Medulla oblongata (tissue), 1 donor: ENCODE measurements at regions not wholly inside any gene's neighbourhood (a gene's known extent, or its start where the extent isn't known, plus 50 kb on each side); places are given as distances from the start of the nearest gene placed in this dataset.

Experiments
- DNase-seq: peaks from one replicate; pipeline ENCODE4 v3.0.0-alpha.2; 2015; ENCODE audit errors: extremely low spot score

DNA sequence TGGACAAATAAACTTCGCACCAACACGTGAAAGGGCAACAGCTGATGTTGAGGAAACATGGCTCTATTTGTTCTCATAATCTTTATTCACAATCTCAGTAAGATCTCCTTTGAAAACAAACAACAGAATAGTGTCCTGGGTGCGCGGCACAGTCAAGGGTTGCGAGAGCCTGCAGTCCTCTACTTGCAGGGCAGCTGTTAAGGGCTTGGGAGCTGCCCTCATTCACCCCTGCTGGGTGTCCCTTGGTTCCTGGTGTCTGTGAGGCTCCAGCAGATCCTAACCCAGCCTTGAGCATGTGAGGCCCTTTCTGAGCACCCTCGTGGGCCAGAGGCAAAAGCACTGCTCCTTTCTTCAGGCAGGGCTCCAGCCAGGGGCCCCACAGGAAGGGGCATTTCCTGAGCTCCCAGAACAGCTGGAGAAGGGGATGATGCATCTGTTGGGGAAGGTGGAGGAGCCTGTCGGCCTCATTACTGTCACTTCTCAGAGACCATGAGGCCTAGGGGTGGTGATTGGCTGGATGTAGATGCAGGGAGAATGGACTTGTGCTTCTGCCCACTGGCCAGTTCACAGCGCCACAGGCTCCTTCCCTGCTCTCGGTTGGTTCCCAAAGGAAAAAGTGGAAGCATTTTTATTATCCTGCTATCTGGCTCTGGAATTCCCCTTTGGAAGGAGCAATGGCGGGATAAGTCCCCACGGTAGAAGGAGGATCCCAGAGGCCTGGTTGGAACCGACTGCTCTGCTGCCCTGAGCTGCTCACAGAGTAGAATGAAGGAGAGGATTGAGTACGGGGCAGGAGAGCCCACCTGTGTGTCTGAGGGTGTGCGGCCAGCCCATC lies 51.9 kb upstream of the KLF13 start:
- DNase-seq, result no peak

DNA sequence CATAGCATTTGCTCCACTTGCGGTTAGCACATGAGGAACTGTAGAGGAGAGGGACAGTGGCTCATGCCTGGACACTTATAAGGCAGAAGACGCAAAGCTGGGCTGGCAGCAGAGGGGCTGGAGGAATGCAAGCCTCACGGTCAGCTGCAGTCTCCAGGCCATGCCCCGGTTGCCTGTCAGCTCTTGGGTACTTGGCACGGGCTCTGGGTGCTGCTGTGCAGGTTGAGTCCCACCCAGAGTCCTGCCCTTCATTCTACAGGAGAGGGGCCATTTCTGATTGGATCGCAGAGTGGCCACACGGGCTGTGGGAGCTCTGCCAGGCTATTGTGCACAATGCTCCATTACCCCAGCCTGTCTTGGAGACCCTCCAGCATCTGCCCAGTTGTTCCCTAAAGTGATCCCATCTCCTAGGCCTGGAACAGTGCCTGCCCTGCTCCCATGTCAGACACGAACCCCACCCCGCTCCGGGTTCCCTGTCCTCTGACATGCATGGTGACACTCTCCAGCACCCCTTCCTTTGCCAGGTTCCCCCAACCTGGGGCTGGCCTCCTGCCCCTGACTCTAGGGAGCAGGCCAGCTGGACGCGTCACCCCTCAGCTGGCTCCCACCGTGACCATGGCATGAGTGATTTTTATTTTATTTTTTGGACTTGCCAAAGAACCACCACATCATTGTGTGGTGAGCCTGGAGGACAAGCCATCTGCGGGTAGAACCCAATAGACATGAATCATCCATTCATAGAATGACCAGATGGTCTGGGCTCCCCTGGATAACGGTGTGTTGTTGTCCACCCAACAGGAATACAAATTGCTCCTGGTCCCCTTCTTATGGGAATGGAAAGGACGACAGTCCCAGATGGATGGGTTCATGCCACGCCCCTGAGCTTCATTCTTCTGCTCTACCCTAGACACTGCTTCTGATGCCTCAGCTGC lies 51.0 kb upstream of the KLF13 start:
- DNase-seq, result no peak

- DNase-seq, result no peak
Measured at GRCh38 chr15:31276596-31277298, 49.9 kb upstream of the KLF13 start.
